HG02884 (cell line): ENCODE measurements at regions not wholly inside any gene's neighbourhood (a gene's known extent, or its start where the extent isn't known, plus 50 kb on each side); places are given as distances from the start of the nearest gene placed in this dataset.
A peak's percentile ranks its signal among the peaks of the same experiment; 100 is the strongest.

Experiments
- ATAC-seq: cut with Tn5 transposase; IDR thresholded peaks from one replicate; pipeline ENCODE4 v1.9.1; 2021; ENCODE audit warnings: mild to moderate bottlenecking, moderate library complexity; ENCODE audit not compliant: unreplicated experiment

DNA sequence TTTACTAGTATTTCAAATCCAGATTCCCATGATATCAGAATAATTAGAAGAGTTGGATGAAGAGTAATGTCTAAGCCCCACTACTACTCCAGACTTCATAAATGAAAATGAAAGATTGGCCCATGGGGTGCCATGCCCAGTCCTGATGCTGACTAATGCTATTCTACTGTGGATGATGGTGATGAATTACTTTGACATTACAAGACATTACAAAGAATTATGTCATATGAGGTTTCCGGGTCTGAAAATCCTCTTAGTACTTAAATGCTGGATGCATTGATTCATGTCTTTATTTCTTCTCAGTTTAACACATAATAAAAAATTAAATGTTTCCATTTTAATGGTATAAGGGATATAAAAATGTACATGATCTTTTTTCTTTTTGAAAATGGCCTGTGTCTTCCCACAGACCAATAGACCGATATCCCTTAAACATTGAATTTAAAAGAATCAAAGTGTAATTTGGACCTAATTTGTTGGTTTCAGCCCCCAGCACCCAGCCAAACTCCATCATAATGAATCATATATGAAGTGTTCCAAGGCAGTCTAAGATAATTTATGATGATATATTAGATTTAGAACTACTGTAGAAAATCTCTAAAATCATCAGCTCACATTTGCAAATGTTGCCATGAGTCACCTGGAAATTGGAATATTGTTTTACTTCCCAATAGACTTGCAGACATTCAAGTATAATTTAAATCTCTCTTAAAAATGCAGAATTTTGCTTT, 223.6 kb upstream of the SGCD start:
- ATAC-seq, result no peak

DNA sequence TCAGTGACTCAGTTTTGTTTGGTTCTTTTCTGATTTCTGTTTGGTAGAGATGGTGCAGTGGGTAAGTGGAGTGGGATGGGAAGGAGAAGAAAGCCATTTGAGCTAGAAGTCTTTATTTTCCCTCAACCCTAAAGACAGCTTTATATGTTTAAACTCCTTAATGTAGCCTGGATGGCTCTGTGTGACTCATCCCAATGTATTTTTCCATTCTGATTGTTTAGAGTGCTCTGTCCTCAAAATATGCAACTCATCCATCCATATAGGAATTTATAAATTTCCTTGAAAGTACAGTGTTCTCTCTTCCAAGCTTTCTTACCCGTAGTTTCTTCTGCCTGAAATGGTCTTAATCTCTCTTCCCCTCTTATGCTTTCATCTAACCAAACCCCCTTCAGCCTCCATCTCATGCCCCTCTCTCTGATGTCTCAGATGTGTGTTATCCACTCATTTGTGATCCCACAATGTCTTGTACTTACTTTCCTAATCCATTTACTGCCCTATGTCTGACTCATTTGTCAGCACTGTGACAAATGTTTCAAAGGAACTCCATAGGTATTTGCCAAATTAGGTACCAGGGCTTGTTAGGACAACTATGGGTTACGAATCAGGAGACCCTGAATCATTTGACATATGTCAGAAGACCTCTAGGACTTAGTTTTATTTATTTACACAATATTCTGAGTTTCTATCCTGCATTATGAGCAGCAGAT, 217.5 kb upstream of the SGCD start:
- ATAC-seq, result no peak

DNA sequence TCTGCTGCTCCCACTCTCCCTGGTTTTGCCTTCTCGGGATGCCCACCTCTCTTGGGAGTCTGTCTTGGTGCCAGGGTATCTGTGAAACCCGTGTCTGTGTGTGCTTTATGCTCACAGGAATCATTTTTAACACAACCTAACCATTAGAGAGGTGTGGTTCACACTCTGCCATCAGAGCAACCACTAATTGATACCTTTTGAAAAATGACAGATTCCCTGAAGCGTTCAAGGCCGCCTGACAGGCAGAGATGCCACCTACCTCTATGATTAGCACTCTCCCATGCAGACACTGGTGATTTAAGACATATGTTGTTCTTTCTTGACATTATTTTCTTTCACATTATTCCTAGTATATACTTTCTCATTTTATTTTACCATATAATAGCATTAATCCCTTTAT, 207.3 kb upstream of the SGCD start:
- no peak for ATAC-seq

DNA sequence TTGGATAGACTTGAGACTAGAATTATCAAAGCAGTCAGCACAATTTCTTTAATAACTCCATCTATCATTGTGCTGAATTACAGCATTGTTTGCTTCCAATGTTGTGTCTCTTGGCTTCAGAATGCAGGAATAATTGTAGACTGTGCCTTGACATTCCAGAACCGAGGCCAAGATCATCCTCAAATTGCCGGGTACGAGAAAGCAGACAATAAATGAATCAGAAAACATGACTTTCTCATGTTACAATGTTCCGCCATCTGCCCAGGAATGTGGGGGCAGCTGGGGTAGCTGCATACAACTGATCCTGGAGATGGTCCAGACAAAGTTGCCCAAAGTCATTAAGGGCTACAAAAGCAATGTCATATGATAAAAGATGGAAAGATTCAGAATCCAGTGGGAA, 206.2 kb upstream of the SGCD start:
- no peak for ATAC-seq

GRCh38 chr5:156121234-156121633, 205.7 kb upstream of the SGCD start:
- ATAC-seq, result no peak

GRCh38 chr5:156121882-156122281, 205.1 kb upstream of the SGCD start:
- ATAC-seq, result no peak

GRCh38 chr5:156124708-156125107, 202.3 kb upstream of the SGCD start:
- no peak for ATAC-seq

- ATAC-seq, result no peak
Observed at GRCh38 chr5:156125118-156125517, 201.8 kb upstream of the SGCD start.

GRCh38 chr5:156126716-156127115, 200.2 kb upstream of the SGCD start:
- ATAC-seq, result no peak

- peak; percentile 69 for ATAC-seq
Observed at GRCh38 chr5:156128026-156128425, 198.9 kb upstream of the SGCD start.

GRCh38 chr5:156134216-156134615, 192.7 kb upstream of the SGCD start:
- no peak for ATAC-seq

- no peak for ATAC-seq
Observed at GRCh38 chr5:156135531-156135930, 191.4 kb upstream of the SGCD start.

GRCh38 chr5:156137071-156137869, 189.7 kb upstream of the SGCD start:
- no peak for ATAC-seq

GRCh38 chr5:156142867-156143266, 184.1 kb upstream of the SGCD start:
- ATAC-seq, result no peak

DNA sequence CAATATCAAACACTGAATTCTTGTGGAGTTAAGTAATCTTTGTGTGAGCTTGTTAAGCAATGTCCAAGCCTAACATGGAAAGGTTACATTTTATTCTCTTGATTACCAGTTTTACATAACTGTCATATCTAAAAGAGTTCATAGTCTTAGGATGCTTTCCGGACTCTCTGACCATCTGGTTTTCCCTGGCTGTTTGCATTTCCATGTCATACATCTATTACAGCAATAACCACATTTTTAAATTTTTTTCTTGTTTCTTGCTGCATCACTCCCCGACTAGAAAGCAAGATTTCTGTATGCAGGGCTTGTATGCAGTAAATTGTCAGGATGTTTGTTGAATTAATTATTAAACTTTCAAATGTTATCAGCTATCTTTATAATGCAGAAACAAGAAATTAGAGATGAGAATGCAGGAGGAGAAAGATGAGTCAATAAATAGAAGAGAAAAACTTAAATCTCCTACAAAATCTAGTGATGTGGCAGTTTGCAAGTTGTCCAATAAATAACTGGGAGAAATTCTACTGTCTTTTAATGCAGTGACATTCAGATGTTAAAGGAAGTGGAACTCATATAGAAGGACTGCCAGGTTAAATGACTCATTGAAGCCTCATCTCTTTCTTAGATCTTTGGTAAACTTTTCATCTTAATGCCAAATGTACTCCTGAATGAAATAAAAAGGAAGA, 179.6 kb upstream of the SGCD start:
- ATAC-seq, result no peak

- ATAC-seq, result no peak
Observed at GRCh38 chr5:156147944-156148285, 179.0 kb upstream of the SGCD start.

GRCh38 chr5:156148301-156148700, 178.7 kb upstream of the SGCD start:
- ATAC-seq, result no peak

DNA sequence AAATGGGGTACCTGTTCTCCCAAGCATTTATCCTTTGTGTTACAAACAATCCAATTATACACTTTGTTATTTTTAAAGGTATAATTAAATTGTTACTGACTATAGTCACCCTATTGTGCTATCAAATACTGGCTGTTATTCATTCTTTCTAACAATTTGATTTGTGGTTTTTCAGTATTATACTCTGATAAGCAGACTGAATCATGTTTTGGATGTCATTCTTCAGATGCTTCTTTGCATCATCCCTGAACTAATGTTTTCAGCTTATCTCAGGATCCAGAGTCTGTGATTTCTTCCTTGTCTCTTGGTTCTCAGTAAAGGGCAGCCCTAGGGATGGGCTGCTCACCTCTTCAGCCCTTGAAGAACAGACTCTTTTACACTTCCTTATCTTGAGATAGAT, 177.8 kb upstream of the SGCD start:
- no peak for ATAC-seq

DNA sequence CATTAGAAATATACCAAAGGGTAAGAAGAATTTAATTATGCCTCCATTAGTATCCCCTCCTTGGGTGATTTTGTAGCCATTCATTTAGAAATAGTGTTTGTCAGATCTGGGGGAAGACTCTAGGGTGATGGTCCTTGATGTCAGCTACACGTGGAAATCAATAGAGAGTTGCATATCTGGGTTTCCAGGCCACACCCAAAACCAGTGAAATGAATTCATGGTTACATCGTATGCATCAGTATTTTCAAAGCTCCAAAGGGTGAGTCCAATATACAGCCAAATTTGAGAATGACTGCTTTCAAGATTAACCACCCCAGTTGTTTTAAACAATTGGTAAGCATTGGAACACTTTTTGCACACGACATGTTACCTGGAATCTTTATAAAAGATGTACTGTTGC, 173.4 kb upstream of the SGCD start:
- ATAC-seq, result no peak

GRCh38 chr5:156154757-156155156, 172.2 kb upstream of the SGCD start:
- ATAC-seq, result no peak

- no peak for ATAC-seq
Observed at GRCh38 chr5:156155598-156155997, 171.4 kb upstream of the SGCD start.
